ENCODE measurements at regions not wholly inside any gene's neighbourhood (a gene's known extent, or its start where the extent isn't known, plus 50 kb on each side); places are given as distances from the start of the nearest gene placed in this dataset.

GRCh38 chr13:107035186-107035585 lies 467.2 kb upstream of the ARGLU1 start:
- RAD21 ChIA-PET (ENCODE audit: low non-redundant PET in 1 of 2, low total read pairs in 2 of 2, uncharacterized antibody in 2 of 2, unreplicated experiment in 2 of 2) = no interaction called here
- no peaks in the 10 kb centered on the region for H3K4me1 ChIP-seq (ENCODE audit: control insufficient read depth in 1 of 2, insufficient read depth in 2 of 2, low read length in 2 of 2)
- POLR2A ChIA-PET = no interaction called here
- ATAC-seq = no peak
- no peak overlapping the region for H3K4me2 ChIP-seq (ENCODE audit: low read length)
- no peak overlapping the region for H2AFZ ChIP-seq (ENCODE audit: low read depth, low read length, poor library complexity, severe bottlenecking)
- H4K20me1 ChIP-seq (ENCODE audit: insufficient read depth) = no peaks in the 10 kb centered on the region
- no peak overlapping the region for H3K27ac ChIP-seq (ENCODE audit: low read depth, low read length)
- H3K36me3 ChIP-seq (ENCODE audit: control insufficient read depth in 1 of 2, insufficient read depth in 2 of 2, low read length in 2 of 2) = no peaks in the 10 kb centered on the region
- H3K9me2 ChIP-seq (ENCODE audit: insufficient read depth) = no peaks in the 10 kb centered on the region
- H3K4me3 ChIP-seq (replicated peaks in 1 of 2; ENCODE audit: low read depth in 1 of 2, low read length in 2 of 2) = no peak overlapping the region
- TF ChIP-seq ELF1 (IDR thresholded peaks at IDR 0.05; ENCODE audit: borderline replicate concordance, low read depth) = no peak
- intact Hi-C loops (cut with micrococcal nuclease) = no loop called here
- peaks cover 0 to 8% of the 10 kb centered on the region in 2 experiments; a peak in 1 of 4 replicates for H3K9me3 ChIP-seq (ENCODE audit: control insufficient read depth in 1 of 2, insufficient read depth in 1 of 2, low read depth in 1 of 2, low read length in 2 of 2)
- DNase-seq (ENCODE audit: low read depth, low spot score) = no peak
- no peaks in the 10 kb centered on the region for H3K79me2 ChIP-seq (ENCODE audit: insufficient read depth, low read length)
- CTCF ChIA-PET = no interaction called here
- H3K27me3 ChIP-seq (ENCODE audit: insufficient read depth, low read length) = no peaks in the 10 kb centered on the region
- H3K9ac ChIP-seq (ENCODE audit: low read length) = no peak overlapping the region
- no TSS peak for BruUV-seq (replicated peaks)

- ChIA-PET CTCF (no interaction called here), RAD21 (ENCODE audit: low non-redundant PET in 1 of 2, low total read pairs in 2 of 2, uncharacterized antibody in 2 of 2, unreplicated experiment in 2 of 2) (no interaction called here), POLR2A (no interaction called here)
- TF ChIP-seq ZNF274 (IDR thresholded peaks at IDR 0.05; ENCODE audit: low read depth, low read length) (no peak), ELF1 (IDR thresholded peaks at IDR 0.05; ENCODE audit: borderline replicate concordance, low read depth) (no peak), ATF3 (IDR thresholded peaks at IDR 0.05) (no peak)
- H4K20me1 ChIP-seq (ENCODE audit: insufficient read depth) = no peaks in the 10 kb centered on the region
- no peaks in the 10 kb centered on the region for H3K79me2 ChIP-seq (ENCODE audit: insufficient read depth, low read length)
- no TSS peak for BruUV-seq (replicated peaks)
- H3K9ac ChIP-seq (ENCODE audit: low read length) = no peak overlapping the region
- no peaks in the 10 kb centered on the region for H3K36me3 ChIP-seq (ENCODE audit: control insufficient read depth in 1 of 2, insufficient read depth in 2 of 2, low read length in 2 of 2)
- H2AFZ ChIP-seq (ENCODE audit: low read depth, low read length, poor library complexity, severe bottlenecking) = no peak overlapping the region
- no peaks in the 10 kb centered on the region for H3K4me1 ChIP-seq (ENCODE audit: control insufficient read depth in 1 of 2, insufficient read depth in 2 of 2, low read length in 2 of 2)
- no peak overlapping the region for H3K4me2 ChIP-seq (ENCODE audit: low read length)
- intact Hi-C loops (cut with micrococcal nuclease) = no loop called here
- H3K9me2 ChIP-seq (ENCODE audit: insufficient read depth) = no peaks in the 10 kb centered on the region
- ATAC-seq (no peak), DNase-seq (ENCODE audit: low read depth, low spot score) (no peak)
- no peak overlapping the region for H3K27ac ChIP-seq (ENCODE audit: low read depth, low read length)
- no peak overlapping the region for H3K4me3 ChIP-seq (replicated peaks in 1 of 2; ENCODE audit: low read depth in 1 of 2, low read length in 2 of 2)
- H3K9me3 ChIP-seq (ENCODE audit: control insufficient read depth in 1 of 2, insufficient read depth in 1 of 2, low read depth in 1 of 2, low read length in 2 of 2) = peaks cover 0 to 8% of the 10 kb centered on the region in 2 experiments; a peak in 1 of 4 replicates
- H3K27me3 ChIP-seq (ENCODE audit: insufficient read depth, low read length) = no peaks in the 10 kb centered on the region
Observed at GRCh38 chr13:107034236-107034872, 466.4 kb upstream of the ARGLU1 start.
